ENCODE measurements at regions not wholly inside any gene's neighbourhood (a gene's known extent, or its start where the extent isn't known, plus 50 kb on each side); places are given as distances from the start of the nearest gene placed in this dataset.

- Mint-ChIP-seq H3K4me3 (no peak overlapping the region), H3K27ac (no peak overlapping the region), H3K27me3 (ENCODE audit: low read depth, poor library complexity) (peaks cover 22% of the 10 kb centered on the region), H3K4me1 (no peaks in the 10 kb centered on the region), H3K36me3 (ENCODE audit: low read depth) (no peaks in the 10 kb centered on the region), H3K9me3 (peaks cover 9% of the 10 kb centered on the region)
- DNase-seq, result no peak
- TF ChIP-seq, protein P1, sequence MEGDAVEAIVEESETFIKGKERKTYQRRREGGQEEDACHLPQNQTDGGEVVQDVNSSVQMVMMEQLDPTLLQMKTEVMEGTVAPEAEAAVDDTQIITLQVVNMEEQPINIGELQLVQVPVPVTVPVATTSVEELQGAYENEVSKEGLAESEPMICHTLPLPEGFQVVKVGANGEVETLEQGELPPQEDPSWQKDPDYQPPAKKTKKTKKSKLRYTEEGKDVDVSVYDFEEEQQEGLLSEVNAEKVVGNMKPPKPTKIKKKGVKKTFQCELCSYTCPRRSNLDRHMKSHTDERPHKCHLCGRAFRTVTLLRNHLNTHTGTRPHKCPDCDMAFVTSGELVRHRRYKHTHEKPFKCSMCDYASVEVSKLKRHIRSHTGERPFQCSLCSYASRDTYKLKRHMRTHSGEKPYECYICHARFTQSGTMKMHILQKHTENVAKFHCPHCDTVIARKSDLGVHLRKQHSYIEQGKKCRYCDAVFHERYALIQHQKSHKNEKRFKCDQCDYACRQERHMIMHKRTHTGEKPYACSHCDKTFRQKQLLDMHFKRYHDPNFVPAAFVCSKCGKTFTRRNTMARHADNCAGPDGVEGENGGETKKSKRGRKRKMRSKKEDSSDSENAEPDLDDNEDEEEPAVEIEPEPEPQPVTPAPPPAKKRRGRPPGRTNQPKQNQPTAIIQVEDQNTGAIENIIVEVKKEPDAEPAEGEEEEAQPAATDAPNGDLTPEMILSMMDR (IDR thresholded peaks at IDR 0.05), result no peak
Observed at GRCh38 chr19:31708520-31708919, 359.3 kb upstream of the TSHZ3 start.

DNA sequence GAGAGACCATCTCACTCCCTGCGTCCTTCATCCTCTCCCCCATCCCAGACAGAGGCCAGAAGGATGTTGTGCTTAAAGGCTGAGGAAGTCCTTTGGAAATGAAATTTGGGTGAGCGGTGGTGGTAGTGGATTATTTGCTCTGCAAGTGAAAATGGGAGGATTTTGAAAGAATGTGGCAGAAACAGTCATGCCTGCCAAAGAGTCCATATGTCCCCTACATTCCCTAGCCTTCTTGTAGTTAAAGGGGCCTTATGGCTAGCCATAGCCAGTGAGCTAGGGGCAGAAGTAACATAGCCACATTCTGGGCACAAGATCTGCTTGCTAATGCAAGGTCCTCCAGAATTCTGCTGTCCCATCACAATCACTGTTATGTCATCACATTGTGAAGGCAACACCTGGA is 360.2 kb upstream of the TSHZ3 start:
- TF ChIP-seq, protein P1 (IDR thresholded peaks at IDR 0.05), result no peak
- H3K4me1 Mint-ChIP-seq, result no peaks in the 10 kb centered on the region
- H3K27ac Mint-ChIP-seq, result no peak overlapping the region
- peaks cover 28% of the 10 kb centered on the region for H3K27me3 Mint-ChIP-seq (ENCODE audit: low read depth, poor library complexity)
- DNase-seq, result no peak
- H3K36me3 Mint-ChIP-seq (ENCODE audit: low read depth), result no peaks in the 10 kb centered on the region
- H3K4me3 Mint-ChIP-seq, result no peak overlapping the region
- H3K9me3 Mint-ChIP-seq, result peaks cover 6% of the 10 kb centered on the region

GRCh38 chr19:31715249-31715945 is 366.2 kb upstream of the TSHZ3 start:
- DNase-seq, result no peak

GRCh38 chr19:31716826-31717225 is 367.6 kb upstream of the TSHZ3 start:
- DNase-seq, result no peak
- peaks cover 6% of the 10 kb centered on the region for H3K9me3 Mint-ChIP-seq
- H3K4me1 Mint-ChIP-seq, result peaks cover 29% of the 10 kb centered on the region
- TF ChIP-seq, protein P1 (IDR thresholded peaks at IDR 0.05), result no peak
- H3K27me3 Mint-ChIP-seq (ENCODE audit: low read depth, poor library complexity), result peaks cover 19% of the 10 kb centered on the region
- H3K36me3 Mint-ChIP-seq (ENCODE audit: low read depth), result no peaks in the 10 kb centered on the region
- no peak overlapping the region for H3K27ac Mint-ChIP-seq
- H3K4me3 Mint-ChIP-seq, result no peak overlapping the region

More at GRCh38 chr19:31715249-31715945, 366.2 kb upstream of the TSHZ3 start:
- Mint-ChIP-seq H3K4me1 (peaks cover 29% of the 10 kb centered on the region), H3K27me3 (ENCODE audit: low read depth, poor library complexity) (peaks cover 18% of the 10 kb centered on the region), H3K27ac (peak overlapping the region; percentile 35), H3K36me3 (ENCODE audit: low read depth) (no peaks in the 10 kb centered on the region), H3K9me3 (peaks cover 6% of the 10 kb centered on the region), H3K4me3 (no peak overlapping the region)
- TF ChIP-seq, protein P1 (IDR thresholded peaks at IDR 0.05), result no peak

- H3K4me1 Mint-ChIP-seq, result peaks cover 29% of the 10 kb centered on the region
- no peaks in the 10 kb centered on the region for H3K36me3 Mint-ChIP-seq (ENCODE audit: low read depth)
- no peak for DNase-seq
- TF ChIP-seq, protein P1 (IDR thresholded peaks at IDR 0.05), result no peak
- H3K27ac Mint-ChIP-seq, result no peak overlapping the region
- H3K9me3 Mint-ChIP-seq, result peaks cover 7% of the 10 kb centered on the region
- peak overlapping the region; percentile 15 for H3K4me3 Mint-ChIP-seq
- H3K27me3 Mint-ChIP-seq (ENCODE audit: low read depth, poor library complexity), result peaks cover 16% of the 10 kb centered on the region
Observed at GRCh38 chr19:31717269-31717923, 368.2 kb upstream of the TSHZ3 start.

All from nephron progenitor cell (in vitro differentiated cells).